ENCODE measurements at regions not wholly inside any gene's neighbourhood (a gene's known extent, or its start where the extent isn't known, plus 50 kb on each side); places are given as distances from the start of the nearest gene placed in this dataset.
"Not testable (repeated sequence)": the region's sequence is repeated elsewhere in the genome, so short reads cannot be mapped to it uniquely, and the experiment has no call there.

GRCh38 chr14:105672450-105673200 is 146.2 kb downstream of the TMEM121 start:
- not testable (repeated sequence) for DNase-seq (ENCODE audit: low spot score); FAIRE-seq

- not testable (repeated sequence) for FAIRE-seq; DNase-seq (ENCODE audit: low spot score)
Observed at GRCh38 chr14:105675433-105675832, 149.1 kb downstream of the TMEM121 start.

GRCh38 chr14:105675905-105676670 is 149.7 kb downstream of the TMEM121 start:
- not testable (repeated sequence) for FAIRE-seq; DNase-seq (ENCODE audit: low spot score)

GRCh38 chr14:105678057-105678456 is 151.7 kb downstream of the TMEM121 start:
- not testable (repeated sequence) for FAIRE-seq; DNase-seq (ENCODE audit: low spot score)

GRCh38 chr14:105678996-105679958 is 152.9 kb downstream of the TMEM121 start:
- DNase-seq (ENCODE audit: low spot score); FAIRE-seq: not testable (repeated sequence)

- FAIRE-seq; DNase-seq (ENCODE audit: low spot score): not testable (repeated sequence)
Observed at GRCh38 chr14:105679959-105680735, 153.8 kb downstream of the TMEM121 start.

GRCh38 chr14:105680736-105681098 is 154.3 kb downstream of the TMEM121 start:
- FAIRE-seq; DNase-seq (ENCODE audit: low spot score): not testable (repeated sequence)

GRCh38 chr14:105681606-105682185 is 155.3 kb downstream of the TMEM121 start:
- FAIRE-seq; DNase-seq (ENCODE audit: low spot score): not testable (repeated sequence)

- DNase-seq (ENCODE audit: low spot score); FAIRE-seq: not testable (repeated sequence)
Observed at GRCh38 chr14:105682442-105682841, 156.1 kb downstream of the TMEM121 start.

- DNase-seq (ENCODE audit: low spot score) (no peak), FAIRE-seq (no peak)
Observed at GRCh38 chr14:105682956-105683570, 156.7 kb downstream of the TMEM121 start.

- not testable (repeated sequence) for DNase-seq (ENCODE audit: low spot score); FAIRE-seq
Observed at GRCh38 chr14:105684056-105684455, 157.7 kb downstream of the TMEM121 start.

GRCh38 chr14:105684597-105684996 is 158.2 kb downstream of the TMEM121 start:
- not testable (repeated sequence) for DNase-seq (ENCODE audit: low spot score); FAIRE-seq

- DNase-seq (ENCODE audit: low spot score) = no peak
- FAIRE-seq = no peak
Observed at GRCh38 chr14:105685003-105685402, 158.6 kb downstream of the TMEM121 start.

GRCh38 chr14:105685605-105686004 is 159.2 kb downstream of the TMEM121 start:
- FAIRE-seq; DNase-seq (ENCODE audit: low spot score): not testable (repeated sequence)

- FAIRE-seq; DNase-seq (ENCODE audit: low spot score): not testable (repeated sequence)
Observed at GRCh38 chr14:105686050-105686449, 159.7 kb downstream of the TMEM121 start.

GRCh38 chr14:105686462-105687170 is 160.2 kb downstream of the TMEM121 start:
- not testable (repeated sequence) for FAIRE-seq; DNase-seq (ENCODE audit: low spot score)

- FAIRE-seq; DNase-seq (ENCODE audit: low spot score): not testable (repeated sequence)
Observed at GRCh38 chr14:105687171-105688022, 161.0 kb downstream of the TMEM121 start.

- DNase-seq (ENCODE audit: low spot score) = peak; percentile 44
- FAIRE-seq = not testable (repeated sequence)
Observed at GRCh38 chr14:105688023-105688351, 161.6 kb downstream of the TMEM121 start.

All from urothelium cell line (cell line).